Thoracic aorta (tissue), 2 donors: ENCODE measurements at regions not wholly inside any gene's neighbourhood (a gene's known extent, or its start where the extent isn't known, plus 50 kb on each side); places are given as distances from the start of the nearest gene placed in this dataset.

Experiments used
- ATAC-seq: fragments of 150-250 bp; one replicate; pipeline ENCODE4 v1.8.0; 2017; ENCODE audit warnings: low read depth; ENCODE audit not compliant: insufficient number of reproducible peaks, low FRiP score
- DNase-seq: peaks from one replicate; pipeline ENCODE4 v3.0.0-alpha.2; 2020; ENCODE audit warnings: low spot score
- H3K27ac ChIP-seq, 2 donors: fragments of 200-600 bp; sonication (generic); 1 replicate in 1 of 2; 2 replicates in 1 of 2; pipeline ENCODE4 v1.5.1; 2016; ENCODE audit warnings: mild to moderate bottlenecking in 2 of 2, moderate library complexity in 2 of 2
- H3K27me3 ChIP-seq: fragments of 200-600 bp; sonication (generic); replicated peaks from 2 replicates; pipeline ENCODE4 v1.6.0; 2016; ENCODE audit warnings: mild to moderate bottlenecking; ENCODE audit not compliant: insufficient read depth
- H3K36me3 ChIP-seq: fragments of 200-600 bp; sonication (generic); one replicate; pipeline ENCODE4 v1.5.1; 2016
- H3K4me1 ChIP-seq, 2 donors: fragments of 200-600 bp; sonication (generic); 1 replicate in 1 of 2; 2 replicates in 1 of 2; pipeline versions ENCODE4 v1.5.1 to v1.6.0; 2016; ENCODE audit warnings: low read depth in 2 of 2, mild to moderate bottlenecking in 1 of 2; ENCODE audit not compliant: control insufficient read depth in 1 of 2
- H3K4me3 ChIP-seq: fragments of 200-600 bp; sonication (generic); 2 replicates; pipeline ENCODE4 v1.5.1; 2016; ENCODE audit warnings: mild to moderate bottlenecking
- H3K9me3 ChIP-seq: fragments of 200-600 bp; sonication (generic); 2 replicates; pipeline ENCODE4 v1.5.1; 2016
- CTCF ChIP-seq: fragments of 200-600 bp; sonication (generic); IDR thresholded peaks from one replicate; pipeline ENCODE4 v1.5.1; 2019; ENCODE audit warnings: antibody characterized with exemption

DNA sequence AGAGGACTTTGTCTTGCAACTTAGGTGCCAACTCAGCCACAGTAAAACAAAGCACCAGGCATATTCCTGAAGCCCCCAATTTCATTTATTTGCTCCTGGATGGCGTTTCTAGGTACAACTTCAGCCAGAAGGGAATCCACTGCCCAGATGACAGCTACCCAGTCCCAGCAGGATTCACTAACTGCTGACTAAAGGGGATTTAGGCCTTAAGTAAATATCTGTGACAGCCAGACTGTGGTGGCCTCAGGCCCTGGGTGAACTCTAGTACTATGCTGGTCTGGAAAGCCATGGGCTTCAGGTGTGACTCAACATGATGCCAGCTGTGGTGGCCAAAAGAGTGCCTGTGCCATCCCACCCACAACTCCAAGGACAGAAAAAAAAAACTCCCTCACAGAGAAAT, 396.1 kb upstream of the CCNG1 start:
- Histone ChIP-seq H3K9me3 (no peaks in the 10 kb centered on the region), H3K4me3 (no peak overlapping the region)

DNA sequence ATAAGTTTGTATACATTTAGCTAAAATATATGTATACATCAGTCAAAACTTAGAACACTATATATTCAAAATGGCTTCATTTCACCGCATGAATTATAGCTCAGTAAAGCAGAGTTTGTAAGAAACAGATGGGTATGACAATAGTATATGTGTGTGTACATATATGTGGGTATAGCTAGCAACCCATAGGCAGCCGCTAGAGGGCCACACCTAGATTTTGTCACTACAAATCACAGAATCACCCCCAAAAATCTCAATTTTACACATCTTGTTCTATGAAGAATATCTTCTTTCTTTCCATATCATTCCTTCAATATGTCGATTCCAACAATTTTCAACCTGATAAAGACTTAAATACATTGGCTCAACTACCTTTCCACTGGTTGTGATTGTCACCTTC, 357.8 kb upstream of the CCNG1 start:
- Histone ChIP-seq H3K36me3 (no peaks in the 10 kb centered on the region), H3K27me3 (no peaks in the 10 kb centered on the region), H3K27ac (no peak overlapping the region), H3K4me1 (no peaks in the 10 kb centered on the region), H3K9me3 (no peaks in the 10 kb centered on the region), H3K4me3 (no peak overlapping the region)
- DNase-seq = no peak
- no peak for TF ChIP-seq CTCF
- no peak for ATAC-seq

More for the DNA sequence above, 396.1 kb upstream of the CCNG1 start:
- H3K4me1 ChIP-seq = no peaks in the 10 kb centered on the region
- DNase-seq (no peak), ATAC-seq (no peak)
- H3K27me3 ChIP-seq = no peaks in the 10 kb centered on the region
- no peak for TF ChIP-seq CTCF
- H3K27ac ChIP-seq = no peak overlapping the region
- no peaks in the 10 kb centered on the region for H3K36me3 ChIP-seq

DNA sequence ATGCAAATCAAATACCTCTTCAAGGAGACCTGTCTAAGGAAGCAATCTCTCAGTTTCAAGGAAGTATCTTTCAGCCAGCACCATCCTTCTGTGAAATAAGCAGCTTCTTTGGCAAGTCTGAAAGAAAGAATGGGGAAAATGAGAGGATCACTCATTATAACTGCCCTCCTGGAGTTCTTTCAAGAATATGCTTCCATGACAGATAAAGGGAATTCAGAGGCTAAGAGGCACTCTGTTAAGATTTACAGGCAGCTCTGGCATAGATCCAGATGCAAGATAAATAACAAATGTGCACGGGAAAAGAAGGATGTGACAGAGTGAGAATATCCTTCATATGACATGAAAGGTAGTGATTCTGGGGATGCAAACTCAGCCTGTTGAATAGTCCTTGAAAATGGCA, 348.2 kb upstream of the CCNG1 start:
- H3K36me3 ChIP-seq = no peaks in the 10 kb centered on the region
- DNase-seq = no peak
- TF ChIP-seq CTCF = no peak
- no peaks in the 10 kb centered on the region for H3K9me3 ChIP-seq
- H3K4me3 ChIP-seq = no peak overlapping the region
- no peaks in the 10 kb centered on the region for H3K4me1 ChIP-seq
- no peak overlapping the region for H3K27ac ChIP-seq
- ATAC-seq = no peak
- H3K27me3 ChIP-seq = no peaks in the 10 kb centered on the region

DNA sequence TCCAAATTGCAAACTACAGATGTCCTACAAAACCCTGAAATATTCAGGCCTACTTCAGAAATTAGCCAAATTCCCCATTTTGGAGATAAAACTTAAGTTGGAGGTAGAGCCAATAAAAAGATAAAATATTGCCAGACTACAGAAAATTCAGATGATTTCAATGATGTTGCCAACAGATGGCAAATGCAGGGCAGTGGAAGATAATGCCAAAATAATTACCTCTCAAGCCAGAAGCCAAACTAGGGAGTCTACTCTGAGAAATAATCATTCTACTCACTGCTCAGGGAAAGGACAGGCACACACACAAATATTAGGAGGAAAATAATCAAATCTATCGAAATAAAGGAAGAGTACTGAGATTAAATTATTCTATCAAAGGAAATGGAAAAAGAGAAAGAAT, 347.5 kb upstream of the CCNG1 start:
- no peak for TF ChIP-seq CTCF
- no peaks in the 10 kb centered on the region for H3K9me3 ChIP-seq
- no peaks in the 10 kb centered on the region for H3K4me1 ChIP-seq
- H3K27me3 ChIP-seq = no peaks in the 10 kb centered on the region
- no peak overlapping the region for H3K27ac ChIP-seq
- H3K36me3 ChIP-seq = no peaks in the 10 kb centered on the region
- ATAC-seq (no peak), DNase-seq (no peak)
- H3K4me3 ChIP-seq = no peak overlapping the region

DNA sequence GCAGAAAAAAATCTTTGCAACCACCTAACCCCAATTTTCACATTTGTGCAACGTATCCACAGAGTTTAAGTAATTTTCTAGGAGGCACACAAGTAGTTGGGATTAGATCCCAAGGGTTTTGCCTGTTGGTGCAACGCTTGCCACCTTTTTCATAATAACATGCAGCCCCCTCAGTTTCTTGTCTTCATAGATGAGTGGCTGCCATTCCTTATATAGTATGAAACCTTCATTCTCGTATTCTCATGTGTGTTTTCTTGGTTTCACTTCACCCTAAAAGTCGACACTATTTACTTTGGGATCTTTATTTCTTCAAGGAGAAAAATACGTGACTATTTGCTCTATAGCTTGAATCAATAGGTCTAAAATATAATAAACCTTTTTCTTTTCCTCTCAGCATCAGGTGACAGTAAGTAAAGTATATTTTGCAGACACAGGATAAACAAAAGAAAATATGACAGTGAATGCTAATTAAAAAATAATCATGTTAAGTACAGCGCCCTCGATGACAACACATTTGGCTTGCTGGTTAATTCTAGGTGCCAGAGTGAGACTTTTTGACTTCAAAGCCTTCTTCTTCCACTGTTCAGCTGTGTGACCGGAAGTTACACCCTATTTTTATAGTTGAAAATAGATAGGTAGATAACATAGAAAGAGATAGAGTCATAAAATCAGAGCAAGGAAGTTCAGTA, 342.8 kb upstream of the CCNG1 start:
- Histone ChIP-seq H3K9me3 (no peaks in the 10 kb centered on the region), H3K36me3 (no peaks in the 10 kb centered on the region), H3K4me1 (no peaks in the 10 kb centered on the region), H3K4me3 (no peak overlapping the region), H3K27me3 (no peaks in the 10 kb centered on the region), H3K27ac (no peak overlapping the region)
- no peak for TF ChIP-seq CTCF
- ATAC-seq (no peak), DNase-seq (no peak)
